ENCODE measurements at regions not wholly inside any gene's neighbourhood (a gene's known extent, or its start where the extent isn't known, plus 50 kb on each side); places are given as distances from the start of the nearest gene placed in this dataset.

DNA sequence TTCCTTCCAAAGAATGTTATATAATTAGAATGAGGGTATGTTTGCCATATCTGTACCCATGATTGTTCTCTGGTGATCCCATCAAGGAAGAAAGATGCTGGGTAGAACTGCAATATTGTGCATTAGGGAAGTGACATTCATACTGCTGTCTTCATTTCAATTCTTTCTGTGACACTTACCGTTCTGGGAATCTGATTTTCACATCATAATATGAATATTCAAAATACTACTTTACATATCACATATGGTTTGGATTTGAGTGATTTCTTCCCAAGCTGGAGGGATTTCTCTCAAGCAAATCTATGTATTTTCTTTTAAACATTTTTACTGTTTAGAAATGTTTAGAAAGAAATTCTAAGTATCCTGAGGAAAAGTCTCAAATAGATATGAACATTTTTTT is 168.4 kb upstream of the DDX18 start:
- no peak for DNase-seq
- no peak overlapping the region for H3K9ac ChIP-seq (ENCODE audit: low read depth, low read length)
- no peak overlapping the region for H3K4me2 ChIP-seq (ENCODE audit: insufficient read depth, low read length)
- H3K4me3 ChIP-seq (ENCODE audit: low read depth in 1 of 2, low read length in 2 of 2): no peak overlapping the region
- no peaks in the 10 kb centered on the region for H3K9me3 ChIP-seq (ENCODE audit: insufficient read depth, low read length, severe bottlenecking)
- H3K36me3 ChIP-seq (ENCODE audit: insufficient read depth, low read length): no peaks in the 10 kb centered on the region
- H3K27ac ChIP-seq (ENCODE audit: low read length): no peak overlapping the region
- TF ChIP-seq EZH2 (IDR thresholded peaks at IDR 0.05; ENCODE audit: borderline replicate concordance, low read depth, low read length, severe bottlenecking): no peak
- TF ChIP-seq, protein P1, sequence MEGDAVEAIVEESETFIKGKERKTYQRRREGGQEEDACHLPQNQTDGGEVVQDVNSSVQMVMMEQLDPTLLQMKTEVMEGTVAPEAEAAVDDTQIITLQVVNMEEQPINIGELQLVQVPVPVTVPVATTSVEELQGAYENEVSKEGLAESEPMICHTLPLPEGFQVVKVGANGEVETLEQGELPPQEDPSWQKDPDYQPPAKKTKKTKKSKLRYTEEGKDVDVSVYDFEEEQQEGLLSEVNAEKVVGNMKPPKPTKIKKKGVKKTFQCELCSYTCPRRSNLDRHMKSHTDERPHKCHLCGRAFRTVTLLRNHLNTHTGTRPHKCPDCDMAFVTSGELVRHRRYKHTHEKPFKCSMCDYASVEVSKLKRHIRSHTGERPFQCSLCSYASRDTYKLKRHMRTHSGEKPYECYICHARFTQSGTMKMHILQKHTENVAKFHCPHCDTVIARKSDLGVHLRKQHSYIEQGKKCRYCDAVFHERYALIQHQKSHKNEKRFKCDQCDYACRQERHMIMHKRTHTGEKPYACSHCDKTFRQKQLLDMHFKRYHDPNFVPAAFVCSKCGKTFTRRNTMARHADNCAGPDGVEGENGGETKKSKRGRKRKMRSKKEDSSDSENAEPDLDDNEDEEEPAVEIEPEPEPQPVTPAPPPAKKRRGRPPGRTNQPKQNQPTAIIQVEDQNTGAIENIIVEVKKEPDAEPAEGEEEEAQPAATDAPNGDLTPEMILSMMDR (IDR thresholded peaks at IDR 0.05; ENCODE audit: borderline replicate concordance, extremely low read depth, low read length, poor library complexity, severe bottlenecking): no peak
- H3K27me3 ChIP-seq (ENCODE audit: insufficient read depth, low read length, poor library complexity): no peaks in the 10 kb centered on the region
- no peaks in the 10 kb centered on the region for H4K20me1 ChIP-seq (ENCODE audit: insufficient read depth, low read length)
- no peaks in the 10 kb centered on the region for H3K4me1 ChIP-seq (ENCODE audit: insufficient read depth, low read length)
- H3K79me2 ChIP-seq (ENCODE audit: insufficient read depth, low read length): no peaks in the 10 kb centered on the region
- no peak for ATAC-seq (ENCODE audit: insufficient read depth, low read depth)
- no peak overlapping the region for H2AFZ ChIP-seq (ENCODE audit: low read depth, low read length)

DNA sequence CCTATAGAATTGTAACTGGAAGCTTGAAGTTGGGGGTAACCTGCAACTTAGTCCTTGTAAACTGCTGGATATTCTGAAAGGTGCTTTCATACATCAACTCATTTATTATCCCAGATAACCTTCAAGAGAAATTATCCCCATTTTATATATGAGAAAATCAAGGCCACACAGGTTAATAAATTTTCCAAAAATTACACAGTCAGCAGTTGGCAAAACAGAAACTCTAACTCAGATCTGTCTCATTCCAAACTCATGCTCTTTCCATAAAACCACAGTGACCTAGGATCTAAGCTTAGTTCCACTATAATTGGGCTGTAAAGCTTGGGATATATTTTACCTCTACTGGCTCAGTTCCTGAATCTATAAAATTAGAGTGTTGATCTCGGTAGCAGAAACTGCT is 167.6 kb upstream of the DDX18 start:
- no peak overlapping the region for H3K9ac ChIP-seq (ENCODE audit: low read depth, low read length)
- no peak overlapping the region for H3K4me3 ChIP-seq (ENCODE audit: low read depth in 1 of 2, low read length in 2 of 2)
- H3K9me3 ChIP-seq (ENCODE audit: insufficient read depth, low read length, severe bottlenecking): no peaks in the 10 kb centered on the region
- no peaks in the 10 kb centered on the region for H3K36me3 ChIP-seq (ENCODE audit: insufficient read depth, low read length)
- H4K20me1 ChIP-seq (ENCODE audit: insufficient read depth, low read length): no peaks in the 10 kb centered on the region
- H3K4me1 ChIP-seq (ENCODE audit: insufficient read depth, low read length): no peaks in the 10 kb centered on the region
- H2AFZ ChIP-seq (ENCODE audit: low read depth, low read length): no peak overlapping the region
- H3K79me2 ChIP-seq (ENCODE audit: insufficient read depth, low read length): no peaks in the 10 kb centered on the region
- DNase-seq: no peak
- H3K27me3 ChIP-seq (ENCODE audit: insufficient read depth, low read length, poor library complexity): no peaks in the 10 kb centered on the region
- no peak overlapping the region for H3K4me2 ChIP-seq (ENCODE audit: insufficient read depth, low read length)
- H3K27ac ChIP-seq (ENCODE audit: low read length): no peak overlapping the region
- TF ChIP-seq, protein P1 (IDR thresholded peaks at IDR 0.05; ENCODE audit: borderline replicate concordance, extremely low read depth, low read length, poor library complexity, severe bottlenecking): no peak
- no peak for TF ChIP-seq EZH2 (IDR thresholded peaks at IDR 0.05; ENCODE audit: borderline replicate concordance, low read depth, low read length, severe bottlenecking)
- no peak for ATAC-seq (ENCODE audit: insufficient read depth, low read depth)

DNA sequence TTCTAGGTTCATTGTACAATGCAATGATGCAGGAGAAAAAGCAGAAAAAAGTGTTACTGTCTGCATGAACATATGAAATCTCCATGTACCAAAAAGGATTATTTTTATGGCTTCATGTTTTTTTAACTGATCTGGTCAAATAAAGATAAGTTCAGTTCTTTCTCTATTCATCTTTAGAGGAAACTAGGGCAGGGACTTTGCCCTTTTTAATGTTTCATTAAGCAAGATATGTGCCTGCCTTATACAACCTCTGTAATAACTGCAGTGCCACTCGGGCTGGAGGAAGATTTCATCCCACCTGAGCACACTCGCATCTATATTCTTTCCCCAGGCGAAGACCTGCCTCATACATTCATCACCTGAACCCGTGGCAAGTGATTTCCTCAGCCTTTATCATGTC is 157.9 kb upstream of the DDX18 start:
- no peak overlapping the region for H2AFZ ChIP-seq (ENCODE audit: low read depth, low read length)
- no peaks in the 10 kb centered on the region for H3K79me2 ChIP-seq (ENCODE audit: insufficient read depth, low read length)
- DNase-seq (no peak), ATAC-seq (ENCODE audit: insufficient read depth, low read depth) (no peak)
- H3K9ac ChIP-seq (ENCODE audit: low read depth, low read length): no peak overlapping the region
- no peak overlapping the region for H3K27ac ChIP-seq (ENCODE audit: low read length)
- H3K4me3 ChIP-seq (ENCODE audit: low read depth in 1 of 2, low read length in 2 of 2): no peak overlapping the region
- TF ChIP-seq EZH2 (IDR thresholded peaks at IDR 0.05; ENCODE audit: borderline replicate concordance, low read depth, low read length, severe bottlenecking): no peak
- TF ChIP-seq, protein P1 (IDR thresholded peaks at IDR 0.05; ENCODE audit: borderline replicate concordance, extremely low read depth, low read length, poor library complexity, severe bottlenecking): no peak
- no peaks in the 10 kb centered on the region for H3K27me3 ChIP-seq (ENCODE audit: insufficient read depth, low read length, poor library complexity)
- no peak overlapping the region for H3K4me2 ChIP-seq (ENCODE audit: insufficient read depth, low read length)
- no peaks in the 10 kb centered on the region for H3K4me1 ChIP-seq (ENCODE audit: insufficient read depth, low read length)
- no peaks in the 10 kb centered on the region for H4K20me1 ChIP-seq (ENCODE audit: insufficient read depth, low read length)
- H3K9me3 ChIP-seq (ENCODE audit: insufficient read depth, low read length, severe bottlenecking): no peaks in the 10 kb centered on the region
- no peaks in the 10 kb centered on the region for H3K36me3 ChIP-seq (ENCODE audit: insufficient read depth, low read length)

DNA sequence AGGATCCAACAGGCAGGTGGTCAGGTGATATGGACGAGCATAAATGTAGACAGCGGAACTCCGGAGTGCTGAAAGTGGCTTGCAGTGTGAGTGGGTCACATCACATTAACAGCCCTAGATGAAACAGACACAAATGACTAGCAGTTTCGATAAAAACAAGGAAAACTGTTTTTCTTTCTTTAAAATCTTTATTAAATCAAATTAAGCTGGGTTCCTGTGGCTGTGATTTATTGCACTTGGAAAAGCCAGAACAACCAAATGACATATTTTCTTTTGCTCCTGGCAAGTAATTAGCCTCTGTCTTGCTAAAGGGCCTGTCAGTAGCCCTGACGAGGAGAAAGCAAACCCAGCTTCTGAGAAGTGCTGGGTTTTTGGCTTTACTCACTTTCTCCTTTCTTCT is 152.9 kb upstream of the DDX18 start:
- H3K9me3 ChIP-seq (ENCODE audit: insufficient read depth, low read length, severe bottlenecking): no peaks in the 10 kb centered on the region
- no peak overlapping the region for H3K27ac ChIP-seq (ENCODE audit: low read length)
- H3K4me2 ChIP-seq (ENCODE audit: insufficient read depth, low read length): no peak overlapping the region
- no peak overlapping the region for H3K4me3 ChIP-seq (ENCODE audit: low read depth in 1 of 2, low read length in 2 of 2)
- H3K27me3 ChIP-seq (ENCODE audit: insufficient read depth, low read length, poor library complexity): no peaks in the 10 kb centered on the region
- ATAC-seq (ENCODE audit: insufficient read depth, low read depth) (no peak), DNase-seq (no peak)
- H3K36me3 ChIP-seq (ENCODE audit: insufficient read depth, low read length): no peaks in the 10 kb centered on the region
- TF ChIP-seq, protein P1 (IDR thresholded peaks at IDR 0.05; ENCODE audit: borderline replicate concordance, extremely low read depth, low read length, poor library complexity, severe bottlenecking): no peak
- TF ChIP-seq EZH2 (IDR thresholded peaks at IDR 0.05; ENCODE audit: borderline replicate concordance, low read depth, low read length, severe bottlenecking): no peak
- H4K20me1 ChIP-seq (ENCODE audit: insufficient read depth, low read length): no peaks in the 10 kb centered on the region
- H3K9ac ChIP-seq (ENCODE audit: low read depth, low read length): no peak overlapping the region
- H3K4me1 ChIP-seq (ENCODE audit: insufficient read depth, low read length): no peaks in the 10 kb centered on the region
- no peak overlapping the region for H2AFZ ChIP-seq (ENCODE audit: low read depth, low read length)
- H3K79me2 ChIP-seq (ENCODE audit: insufficient read depth, low read length): no peaks in the 10 kb centered on the region

Data from DND-41 (cell line).